H1 (cell line): ENCODE measurements at regions not wholly inside any gene's neighbourhood (a gene's known extent, or its start where the extent isn't known, plus 50 kb on each side); places are given as distances from the start of the nearest gene placed in this dataset.

Experiments used
- CHD7 ChIP-seq: fragments of 300-600 bp; sonication (generic); IDR thresholded peaks from 2 replicates; pipeline ENCODE4 v1.7.1; 2012; ENCODE audit warnings: low read length, moderate library complexity, mild to moderate bottlenecking, inconsistent platforms; ENCODE audit not compliant: insufficient replicate concordance
- CTCF ChIP-seq, 3 experiments: IDR thresholded peaks; 1 replicate in 2 of 3; 2 replicates in 1 of 3; pipeline versions ENCODE4 v1.5.1 to v1.6.1; 2011; ENCODE audit warnings: low read length in 3 of 3, mild to moderate bottlenecking in 3 of 3, inconsistent platforms in 2 of 3, low read depth in 1 of 3, moderate library complexity in 1 of 3; ENCODE audit not compliant: insufficient read depth in 1 of 3; ENCODE audit errors: control extremely low read depth in 1 of 3
- EZH2 ChIP-seq: fragments of 200-600 bp; sonication (generic); IDR thresholded peaks from 2 replicates; pipeline ENCODE4 v1.7.1; 2012; ENCODE audit warnings: low read depth, mild to moderate bottlenecking, moderate library complexity, low read length, inconsistent platforms; ENCODE audit not compliant: severe bottlenecking
- FOSL1 ChIP-seq: IDR thresholded peaks from 2 replicates; pipeline ENCODE4 v1.6.1; 2011; ENCODE audit warnings: mild to moderate bottlenecking, low read depth, low read length, moderate library complexity; ENCODE audit not compliant: insufficient read depth
- PHF8 ChIP-seq: fragments of 200-600 bp; sonication (generic); conservative IDR thresholded peaks from 2 replicates; pipeline ENCODE4 v1.7.1; 2012; ENCODE audit warnings: low read depth, mild to moderate bottlenecking, inconsistent platforms, low read length, moderate library complexity
- POLR2A ChIP-seq, 2 experiments: IDR thresholded peaks; 1 replicate in 1 of 2; 2 replicates in 1 of 2; pipeline ENCODE4 v1.6.1; 2011; ENCODE audit warnings: low read depth in 2 of 2, low read length in 2 of 2, mild to moderate bottlenecking in 2 of 2; ENCODE audit errors: control extremely low read depth in 1 of 2
- POLR2AphosphoS5 ChIP-seq: IDR thresholded peaks from 2 replicates; pipeline ENCODE4 v1.6.1; 2011; ENCODE audit warnings: low read depth, low read length
- RAD21 ChIP-seq, 2 experiments: IDR thresholded peaks in 1 of 2; conservative IDR thresholded peaks in 1 of 2; 2 replicates each; pipeline ENCODE4 v1.6.1; 2011; ENCODE audit warnings: low read depth in 2 of 2, low read length in 2 of 2, improper control_type of control experiment in 1 of 2, inconsistent platforms in 1 of 2, mild to moderate bottlenecking in 1 of 2, moderate library complexity in 1 of 2
- SAP30 ChIP-seq: fragments of 300-600 bp; sonication (generic); IDR thresholded peaks from 2 replicates; pipeline ENCODE4 v1.7.1; 2012; ENCODE audit warnings: low read length, moderate library complexity, mild to moderate bottlenecking, inconsistent platforms; ENCODE audit not compliant: insufficient read depth, insufficient replicate concordance
- SRF ChIP-seq: IDR thresholded peaks from 2 replicates; pipeline ENCODE4 v1.6.1; 2011; ENCODE audit warnings: mild to moderate bottlenecking, low read depth, low read length, moderate library complexity
- TBP ChIP-seq: IDR thresholded peaks from 2 replicates; pipeline ENCODE4 v1.6.1; 2011; ENCODE audit warnings: low read depth, low read length, improper control_type of control experiment

- no peak for TF ChIP-seq CTCF (IDR thresholded peaks at IDR 0.05; ENCODE audit: control extremely low read depth in 1 of 3, insufficient read depth in 1 of 3, low read depth in 1 of 3, low read length in 3 of 3)
- no peak for TF ChIP-seq RAD21 (IDR thresholded peaks at IDR 0.05 in 1 of 2, conservative IDR thresholded peaks at IDR 0.05 in 1 of 2; ENCODE audit: low read depth in 2 of 2, low read length in 2 of 2)
- no peak for TF ChIP-seq PHF8
- TF ChIP-seq EZH2: no peak
- TF ChIP-seq POLR2AphosphoS5: no peak
- TF ChIP-seq SRF: no peak
- TF ChIP-seq CHD7: no peak
- no peak for TF ChIP-seq SAP30
- no peak for TF ChIP-seq POLR2A (IDR thresholded peaks at IDR 0.05; ENCODE audit: control extremely low read depth in 1 of 2, low read depth in 2 of 2, low read length in 2 of 2)
- no peak for TF ChIP-seq FOSL1
- TF ChIP-seq TBP: no peak
Observed at GRCh38 chr5:158026304-158027031, 167.5 kb upstream of the CLINT1 start.
